ENCODE measurements at regions not wholly inside any gene's neighbourhood (a gene's known extent, or its start where the extent isn't known, plus 50 kb on each side); places are given as distances from the start of the nearest gene placed in this dataset.

DNA sequence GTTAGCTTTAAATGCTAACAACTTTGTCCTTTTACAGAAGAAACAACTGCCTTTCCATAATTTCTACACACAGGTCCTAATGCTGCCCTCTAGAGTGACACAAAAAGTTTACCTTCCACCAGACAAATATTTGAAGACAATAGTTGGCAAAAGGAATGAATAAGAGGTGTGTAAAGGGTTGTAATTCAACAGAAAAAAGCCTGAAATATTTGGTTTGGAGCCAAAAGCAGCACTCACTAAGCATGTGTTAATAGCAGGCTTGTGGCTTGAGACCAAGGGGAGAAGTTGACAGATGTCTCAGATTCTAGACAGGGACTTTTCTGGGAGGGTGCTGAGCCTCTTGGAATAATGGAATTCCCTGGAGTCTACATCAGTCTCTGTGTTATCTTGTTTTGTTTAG is 156.2 kb upstream of the GALNT17 start:
- Histone ChIP-seq H3K9me3 (ENCODE audit: control insufficient read depth, low read depth, low read length) (no peaks in the 10 kb centered on the region), H3K4me1 (ENCODE audit: control insufficient read depth, insufficient read depth, low read length) (peaks cover 4% of the 10 kb centered on the region), H3K27me3 (ENCODE audit: control insufficient read depth, insufficient read depth, low read length) (no peaks in the 10 kb centered on the region), H3K4me3 (ENCODE audit: low read length) (no peak overlapping the region), H3K36me3 (ENCODE audit: control insufficient read depth, insufficient read depth, low read length) (no peaks in the 10 kb centered on the region), H3K27ac (ENCODE audit: low read length) (no peak overlapping the region)
- DNase-seq, result no peak

DNA sequence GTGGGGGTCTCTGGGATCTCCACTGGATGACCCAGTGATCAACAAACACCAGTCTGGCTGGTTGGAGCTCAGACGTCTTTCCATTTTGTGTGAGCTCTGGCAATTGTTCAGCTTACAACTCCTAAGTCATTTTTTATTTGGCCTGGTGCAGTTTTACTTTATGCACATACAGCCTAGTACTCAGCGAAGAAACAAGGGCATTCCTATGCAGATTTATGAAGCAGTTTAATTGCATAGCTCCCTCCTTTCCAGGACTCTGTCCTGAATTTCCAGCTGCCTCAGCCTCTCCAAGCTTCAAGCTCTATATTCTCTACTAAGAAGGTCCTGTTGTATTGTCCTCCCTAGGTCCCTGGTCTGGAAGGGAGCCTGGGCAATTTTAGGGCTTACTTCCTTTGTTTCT is 145.6 kb upstream of the GALNT17 start:
- H3K27me3 ChIP-seq (ENCODE audit: control insufficient read depth, insufficient read depth, low read length), result no peaks in the 10 kb centered on the region
- H3K4me1 ChIP-seq (ENCODE audit: control insufficient read depth, insufficient read depth, low read length), result no peaks in the 10 kb centered on the region
- DNase-seq, result no peak
- WGBS (ENCODE audit: insufficient coverage, low lambda C conversion rate), result no CpG with 5 or more reads among the region's 2 CpGs
- H3K36me3 ChIP-seq (ENCODE audit: control insufficient read depth, insufficient read depth, low read length), result no peaks in the 10 kb centered on the region
- H3K4me3 ChIP-seq (ENCODE audit: low read length), result no peak overlapping the region
- H3K27ac ChIP-seq (ENCODE audit: low read length), result no peak overlapping the region
- no peaks in the 10 kb centered on the region for H3K9me3 ChIP-seq (ENCODE audit: control insufficient read depth, low read depth, low read length)

DNA sequence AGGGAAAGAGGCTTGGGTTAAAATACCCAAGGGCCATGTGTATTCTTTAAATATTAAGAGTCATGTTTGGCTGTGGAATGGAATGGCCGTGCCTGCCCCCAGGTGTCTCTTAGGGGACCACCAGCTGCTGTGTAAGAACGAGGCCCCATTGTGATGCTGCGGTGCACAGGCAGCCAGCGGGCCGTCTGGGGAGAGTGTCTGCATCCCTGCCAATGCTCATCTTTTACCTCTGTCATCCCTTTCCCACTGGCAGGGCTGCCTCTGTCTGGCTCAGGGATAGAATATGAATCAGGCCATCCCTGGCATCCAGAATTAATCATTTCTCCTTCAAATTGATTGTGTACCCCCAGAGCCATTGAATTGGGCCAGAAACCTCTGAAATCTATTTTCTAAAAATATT is 137.8 kb upstream of the GALNT17 start:
- no peaks in the 10 kb centered on the region for H3K36me3 ChIP-seq (ENCODE audit: control insufficient read depth, insufficient read depth, low read length)
- no peaks in the 10 kb centered on the region for H3K27me3 ChIP-seq (ENCODE audit: control insufficient read depth, insufficient read depth, low read length)
- no CpG with 5 or more reads among the region's 5 CpGs for WGBS (ENCODE audit: insufficient coverage, low lambda C conversion rate)
- no peaks in the 10 kb centered on the region for H3K9me3 ChIP-seq (ENCODE audit: control insufficient read depth, low read depth, low read length)
- DNase-seq, result no peak
- H3K4me3 ChIP-seq (ENCODE audit: low read length), result no peak overlapping the region
- no peak overlapping the region for H3K27ac ChIP-seq (ENCODE audit: low read length)
- H3K4me1 ChIP-seq (ENCODE audit: control insufficient read depth, insufficient read depth, low read length), result no peaks in the 10 kb centered on the region

DNA sequence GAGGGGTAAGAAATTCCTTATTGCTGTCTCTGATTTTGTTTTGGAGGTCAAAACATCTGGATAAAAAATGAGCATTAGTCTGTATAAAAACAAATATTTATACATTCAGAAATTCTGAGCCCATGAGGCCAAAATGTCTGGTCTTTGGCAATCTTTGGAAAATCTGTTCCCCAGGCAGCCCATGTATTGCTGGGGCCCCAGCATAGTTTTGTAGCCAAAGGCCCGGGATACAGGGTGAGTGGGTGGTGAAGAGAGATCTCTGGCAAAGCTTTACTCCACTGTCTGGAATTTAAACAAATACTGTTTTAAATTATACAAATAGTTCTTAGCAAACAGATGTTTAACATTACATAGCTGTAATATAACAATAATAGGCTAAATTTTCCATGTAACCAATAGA is 134.7 kb upstream of the GALNT17 start:
- Histone ChIP-seq H3K36me3 (ENCODE audit: control insufficient read depth, insufficient read depth, low read length) (no peaks in the 10 kb centered on the region), H3K4me1 (ENCODE audit: control insufficient read depth, insufficient read depth, low read length) (no peaks in the 10 kb centered on the region), H3K27me3 (ENCODE audit: control insufficient read depth, insufficient read depth, low read length) (no peaks in the 10 kb centered on the region), H3K27ac (ENCODE audit: low read length) (no peak overlapping the region), H3K4me3 (ENCODE audit: low read length) (no peak overlapping the region), H3K9me3 (ENCODE audit: control insufficient read depth, low read depth, low read length) (no peaks in the 10 kb centered on the region)
- no CpG with 5 or more reads among the region's 1 CpG for WGBS (ENCODE audit: insufficient coverage, low lambda C conversion rate)
- DNase-seq, result peak in 1 of 2 donors; percentile 15

DNA sequence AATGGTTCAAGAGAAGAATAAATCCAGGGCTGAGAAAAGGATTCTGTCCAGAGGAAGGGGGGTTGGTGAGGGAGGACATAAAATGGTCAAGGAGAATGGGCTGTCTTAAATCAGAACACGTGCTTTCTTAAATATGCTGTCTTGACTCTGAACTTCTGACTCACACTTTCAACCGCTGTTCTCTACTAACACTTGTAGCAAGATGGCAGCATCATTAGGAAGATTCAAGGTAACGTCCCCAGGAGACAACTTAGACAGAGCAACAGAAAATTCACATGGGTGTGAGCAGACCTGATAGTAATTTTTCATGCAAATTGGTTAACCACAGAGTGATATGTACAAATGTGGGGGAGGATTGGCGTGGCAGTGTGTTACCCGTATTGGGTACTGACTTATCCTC is 126.8 kb upstream of the GALNT17 start:
- Histone ChIP-seq H3K4me3 (ENCODE audit: low read length) (no peak overlapping the region), H3K4me1 (ENCODE audit: control insufficient read depth, insufficient read depth, low read length) (no peaks in the 10 kb centered on the region), H3K9me3 (ENCODE audit: control insufficient read depth, low read depth, low read length) (no peaks in the 10 kb centered on the region), H3K27ac (ENCODE audit: low read length) (no peak overlapping the region), H3K36me3 (ENCODE audit: control insufficient read depth, insufficient read depth, low read length) (no peaks in the 10 kb centered on the region), H3K27me3 (ENCODE audit: control insufficient read depth, insufficient read depth, low read length) (no peaks in the 10 kb centered on the region)
- no CpG with 5 or more reads among the region's 5 CpGs for WGBS (ENCODE audit: insufficient coverage, low lambda C conversion rate)
- DNase-seq, result no peak

DNA sequence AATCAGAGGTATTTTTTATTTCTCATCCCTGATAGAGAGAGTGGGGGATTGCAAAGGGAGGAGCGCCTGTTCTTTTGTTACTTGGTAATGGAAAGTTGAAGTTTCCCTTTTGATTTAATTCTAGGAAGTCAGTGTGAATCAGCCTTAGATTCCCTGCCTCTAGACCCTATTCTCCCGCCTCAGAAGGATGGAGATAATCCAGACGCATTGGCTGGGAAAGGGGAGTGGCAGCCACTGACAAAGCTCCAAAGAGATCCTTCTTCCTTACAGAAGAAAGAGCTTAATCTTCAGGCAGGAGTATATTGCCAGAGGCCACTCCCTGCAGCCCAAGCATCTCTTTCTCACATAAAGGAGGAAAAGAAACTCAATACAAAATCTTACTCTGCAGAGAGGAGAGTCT is 122.3 kb upstream of the GALNT17 start:
- DNase-seq, result no peak
- Histone ChIP-seq H3K36me3 (ENCODE audit: control insufficient read depth, insufficient read depth, low read length) (no peaks in the 10 kb centered on the region), H3K4me3 (ENCODE audit: low read length) (no peak overlapping the region), H3K27me3 (ENCODE audit: control insufficient read depth, insufficient read depth, low read length) (no peaks in the 10 kb centered on the region), H3K4me1 (ENCODE audit: control insufficient read depth, insufficient read depth, low read length) (no peaks in the 10 kb centered on the region), H3K9me3 (ENCODE audit: control insufficient read depth, low read depth, low read length) (no peaks in the 10 kb centered on the region), H3K27ac (ENCODE audit: low read length) (no peak overlapping the region)
- WGBS (ENCODE audit: insufficient coverage, low lambda C conversion rate), result no CpG with 5 or more reads among the region's 3 CpGs

DNA sequence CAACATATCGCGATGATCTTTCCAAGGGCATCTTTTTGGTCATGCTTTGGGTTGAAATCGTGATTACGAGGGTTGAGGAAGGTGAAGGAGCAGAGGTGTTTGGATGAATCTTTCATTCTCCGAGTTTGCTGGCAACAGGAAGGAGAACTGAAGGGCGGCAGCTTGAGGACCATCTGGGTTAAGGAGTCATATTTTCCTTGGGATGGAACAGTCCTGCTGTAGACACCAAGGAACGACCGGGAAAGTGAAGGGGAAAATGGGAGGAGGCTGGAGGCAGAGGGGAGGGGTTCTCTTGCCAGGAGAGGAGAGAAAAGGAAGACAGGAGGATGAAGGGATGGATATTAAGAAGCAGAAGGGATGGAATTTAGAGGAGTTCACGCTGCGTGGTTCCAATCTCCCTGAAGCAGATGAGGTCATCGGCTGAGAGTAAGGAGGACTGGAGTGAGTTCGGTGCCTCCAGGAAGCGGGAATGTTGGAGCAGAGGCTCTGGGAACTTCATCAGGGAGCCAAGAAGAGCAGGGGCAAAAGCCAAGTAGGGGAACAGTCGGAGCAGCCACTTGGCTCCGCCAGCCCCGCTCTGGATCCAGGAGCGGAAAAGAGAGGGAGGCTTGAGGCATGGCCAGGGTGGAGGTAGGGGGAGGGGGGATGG is 116.6 kb upstream of the GALNT17 start:
- Histone ChIP-seq H3K9me3 (ENCODE audit: control insufficient read depth, low read depth, low read length) (no peaks in the 10 kb centered on the region), H3K27ac (ENCODE audit: low read length) (no peak overlapping the region), H3K4me1 (ENCODE audit: control insufficient read depth, insufficient read depth, low read length) (no peaks in the 10 kb centered on the region), H3K4me3 (ENCODE audit: low read length) (no peak overlapping the region), H3K27me3 (ENCODE audit: control insufficient read depth, insufficient read depth, low read length) (no peaks in the 10 kb centered on the region), H3K36me3 (ENCODE audit: control insufficient read depth, insufficient read depth, low read length) (no peaks in the 10 kb centered on the region)
- DNase-seq, result peak; percentile 6 to 25
- WGBS (ENCODE audit: insufficient coverage, low lambda C conversion rate), result 68% methylated on average over 4 of the region's 17 CpGs

DNA sequence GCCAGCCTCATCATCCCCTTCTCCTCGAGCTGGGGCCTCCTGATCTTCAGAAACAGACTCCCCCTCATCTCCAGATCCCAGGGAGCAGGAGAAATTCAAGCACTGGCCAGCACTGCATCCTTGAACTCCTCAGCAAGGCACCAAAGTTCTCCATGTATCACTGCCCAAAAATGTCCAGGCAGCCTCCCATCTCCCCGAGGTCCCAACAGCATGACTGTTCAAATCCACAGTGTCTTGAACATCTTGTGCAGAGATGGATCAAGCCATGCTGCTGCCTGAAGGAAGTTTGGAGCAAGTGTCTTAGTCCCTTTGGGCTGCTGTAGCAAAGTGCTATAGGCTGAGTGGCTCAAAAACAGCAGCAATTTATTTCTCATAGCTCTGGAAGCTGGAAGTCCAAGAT is 115.5 kb upstream of the GALNT17 start:
- Histone ChIP-seq H3K36me3 (ENCODE audit: control insufficient read depth, insufficient read depth, low read length) (no peaks in the 10 kb centered on the region), H3K4me1 (ENCODE audit: control insufficient read depth, insufficient read depth, low read length) (no peaks in the 10 kb centered on the region), H3K9me3 (ENCODE audit: control insufficient read depth, low read depth, low read length) (no peaks in the 10 kb centered on the region), H3K4me3 (ENCODE audit: low read length) (no peak overlapping the region), H3K27me3 (ENCODE audit: control insufficient read depth, insufficient read depth, low read length) (no peaks in the 10 kb centered on the region), H3K27ac (ENCODE audit: low read length) (no peak overlapping the region)
- WGBS (ENCODE audit: insufficient coverage, low lambda C conversion rate), result no CpG with 5 or more reads among the region's 2 CpGs
- DNase-seq, result no peak

DNA sequence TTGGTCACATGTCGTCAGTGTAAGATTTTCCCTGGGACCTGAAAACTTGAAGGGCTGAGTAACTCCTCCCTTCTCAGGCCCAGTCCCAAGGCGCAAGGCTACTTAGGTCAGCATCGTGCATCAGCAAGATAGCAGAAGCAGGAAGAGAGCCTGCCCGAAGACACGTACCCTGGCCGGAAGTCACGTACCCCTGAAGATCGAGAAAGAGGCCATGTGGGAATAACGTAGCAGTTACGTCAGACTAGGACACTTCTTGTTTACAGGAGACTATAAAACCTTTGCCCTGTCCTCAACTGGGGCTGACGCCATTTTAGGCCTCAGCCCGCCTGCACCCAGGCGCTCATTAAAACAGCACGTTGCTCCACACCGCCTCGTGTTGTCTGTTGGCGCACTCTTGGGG is 114.3 kb upstream of the GALNT17 start:
- no peaks in the 10 kb centered on the region for H3K27me3 ChIP-seq (ENCODE audit: control insufficient read depth, insufficient read depth, low read length)
- no peak overlapping the region for H3K27ac ChIP-seq (ENCODE audit: low read length)
- WGBS (ENCODE audit: insufficient coverage, low lambda C conversion rate), result no CpG with 5 or more reads among the region's 17 CpGs
- H3K4me3 ChIP-seq (ENCODE audit: low read length), result no peak overlapping the region
- H3K4me1 ChIP-seq (ENCODE audit: control insufficient read depth, insufficient read depth, low read length), result no peaks in the 10 kb centered on the region
- no peaks in the 10 kb centered on the region for H3K9me3 ChIP-seq (ENCODE audit: control insufficient read depth, low read depth, low read length)
- no peaks in the 10 kb centered on the region for H3K36me3 ChIP-seq (ENCODE audit: control insufficient read depth, insufficient read depth, low read length)
- no peak for DNase-seq

DNA sequence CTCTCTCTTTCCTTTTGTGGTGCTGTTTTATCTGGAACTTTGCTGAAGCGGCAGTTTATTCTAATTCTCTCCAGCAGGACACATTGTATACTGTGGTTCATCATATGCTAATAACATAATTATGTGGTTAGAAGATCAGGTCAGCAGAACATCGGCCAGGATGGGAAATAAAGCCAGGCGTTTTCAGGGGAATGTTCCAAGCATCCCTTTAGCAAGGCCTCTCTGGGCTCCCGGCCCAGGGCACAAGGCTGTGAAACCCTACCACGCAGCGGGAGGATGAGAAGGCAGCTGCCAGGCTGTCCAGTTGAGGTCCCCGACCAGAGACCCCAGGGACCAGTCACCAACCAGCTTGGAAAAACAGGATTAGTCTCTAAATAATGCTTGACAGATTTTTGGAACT is 112.2 kb upstream of the GALNT17 start:
- Histone ChIP-seq H3K36me3 (ENCODE audit: control insufficient read depth, insufficient read depth, low read length) (no peaks in the 10 kb centered on the region), H3K4me3 (ENCODE audit: low read length) (no peak overlapping the region), H3K27ac (ENCODE audit: low read length) (no peak overlapping the region), H3K4me1 (ENCODE audit: control insufficient read depth, insufficient read depth, low read length) (no peaks in the 10 kb centered on the region), H3K27me3 (ENCODE audit: control insufficient read depth, insufficient read depth, low read length) (no peaks in the 10 kb centered on the region), H3K9me3 (ENCODE audit: control insufficient read depth, low read depth, low read length) (no peaks in the 10 kb centered on the region)
- no CpG with 5 or more reads among the region's 7 CpGs for WGBS (ENCODE audit: insufficient coverage, low lambda C conversion rate)
- peak; percentile 7 to 18 for DNase-seq

DNA sequence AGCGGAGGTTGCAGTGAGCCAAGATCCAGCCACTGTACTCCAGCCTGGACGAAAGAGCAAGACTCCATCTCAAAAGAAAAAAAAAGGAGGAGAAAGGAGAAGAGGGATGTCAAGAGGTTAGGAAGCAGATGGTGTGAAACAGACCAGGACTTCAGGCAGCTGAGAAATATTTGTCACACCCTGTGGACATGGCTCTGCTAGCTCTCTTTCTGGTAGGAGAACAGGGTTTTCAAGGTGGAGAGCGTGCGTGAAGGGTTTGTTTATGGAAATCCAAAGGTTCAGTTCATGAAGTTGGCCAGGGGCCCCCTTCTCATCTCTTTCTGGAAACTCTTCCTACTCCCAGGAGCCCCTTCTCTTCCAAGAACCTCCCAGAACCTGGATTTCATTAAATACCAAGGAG is 110.8 kb upstream of the GALNT17 start:
- H3K36me3 ChIP-seq (ENCODE audit: control insufficient read depth, insufficient read depth, low read length), result no peaks in the 10 kb centered on the region
- no peaks in the 10 kb centered on the region for H3K27me3 ChIP-seq (ENCODE audit: control insufficient read depth, insufficient read depth, low read length)
- H3K4me1 ChIP-seq (ENCODE audit: control insufficient read depth, insufficient read depth, low read length), result no peaks in the 10 kb centered on the region
- H3K27ac ChIP-seq (ENCODE audit: low read length), result no peak overlapping the region
- H3K4me3 ChIP-seq (ENCODE audit: low read length), result no peak overlapping the region
- WGBS (ENCODE audit: insufficient coverage, low lambda C conversion rate), result 83% methylated on average over 1 of the region's 4 CpGs
- H3K9me3 ChIP-seq (ENCODE audit: control insufficient read depth, low read depth, low read length), result no peaks in the 10 kb centered on the region
- no peak for DNase-seq
